IMR-90 (cell line): ENCODE measurements at regions not wholly inside any gene's neighbourhood (a gene's known extent, or its start where the extent isn't known, plus 50 kb on each side); places are given as distances from the start of the nearest gene placed in this dataset.

Experiments
- ATAC-seq: fragments of 200-7000 bp; cut with Tn5 transposase; 2 replicates; pipeline ENCODE4 v1.9.1; 2020; ENCODE audit warnings: low read depth, mild to moderate bottlenecking, moderate library complexity
- BruUV-seq: library from RNA; stranded (reverse); fragments of 400-500 nt; replicated peaks from 2 replicates; lab custom pipeline; 2021; lab: Mats Ljungman, UMichigan
- CTCF ChIA-PET: fragments of 300-600 bp; formaldehyde crosslinking; extraction: SDS; loops from one replicate; lab custom pipeline; 2021; ENCODE audit warnings: antibody characterized with exemption; lab: Yijun Ruan, JAX
- POLR2A ChIA-PET: fragments of 300-600 bp; sonication (Branson Sonifier 250); formaldehyde crosslinking; loops from one replicate; lab custom pipeline; 2022; ENCODE audit warnings: antibody characterized with exemption; ENCODE audit not compliant: unreplicated experiment; lab: Charles Lee
- DNase-seq: peaks from one replicate; pipeline ENCODE4 v3.0.0; 2013
- H2AFZ ChIP-seq: replicated peaks from 2 replicates; pipeline ENCODE3; 2013; ENCODE audit warnings: low read length, mild to moderate bottlenecking; ENCODE audit not compliant: poor library complexity
- H2AK5ac ChIP-seq: 2 replicates; pipeline ENCODE4 v1.6.1; 2013; ENCODE audit warnings: low read depth, low read length, inconsistent platforms
- H2AK9ac ChIP-seq: replicated peaks from 2 replicates; pipeline ENCODE3; 2013; ENCODE audit warnings: mild to moderate bottlenecking, low read depth, low read length, moderate library complexity; ENCODE audit not compliant: poor library complexity
- H2BK120ac ChIP-seq: 2 replicates; pipeline ENCODE4 v1.6.1; 2013; ENCODE audit warnings: low read depth, low read length, inconsistent platforms
- H2BK15ac ChIP-seq: 3 replicates; pipeline ENCODE4 v1.6.1; 2013; ENCODE audit warnings: low read depth, low read length, inconsistent platforms
- H2BK20ac ChIP-seq: 2 replicates; pipeline ENCODE4 v1.6.1; 2013; ENCODE audit warnings: low read depth, mild to moderate bottlenecking, inconsistent platforms, low read length, moderate library complexity
- H2BK5ac ChIP-seq: 2 replicates; pipeline ENCODE4 v1.6.1; 2013; ENCODE audit warnings: mild to moderate bottlenecking, low read depth, low read length, inconsistent platforms; ENCODE audit not compliant: poor library complexity, severe bottlenecking
- H3K14ac ChIP-seq: replicated peaks from 2 replicates; pipeline ENCODE4 v1.6.1; 2013; ENCODE audit warnings: low read depth, low read length, inconsistent platforms
- H3K18ac ChIP-seq: 2 replicates; pipeline ENCODE4 v1.6.1; 2013; ENCODE audit warnings: low read depth, low read length, control low read depth
- H3K23ac ChIP-seq: 2 replicates; pipeline ENCODE4 v1.6.1; 2013; ENCODE audit warnings: low read depth, low read length, inconsistent platforms
- H3K27ac ChIP-seq: 2 replicates; pipeline ENCODE4 v1.5.1; 2013; ENCODE audit warnings: mild to moderate bottlenecking, control low read depth, low read length; ENCODE audit not compliant: insufficient read depth
- H3K27me3 ChIP-seq: 2 replicates; pipeline ENCODE4 v1.6.1; 2013; ENCODE audit warnings: low read length; ENCODE audit not compliant: control insufficient read depth, insufficient read depth
- H3K36me3 ChIP-seq: 2 replicates; pipeline ENCODE4 v1.6.1; 2013; ENCODE audit warnings: low read length, mixed read lengths; ENCODE audit not compliant: control insufficient read depth, insufficient read depth
- H3K4ac ChIP-seq: 2 replicates; pipeline ENCODE4 v1.6.1; 2013; ENCODE audit warnings: low read depth, low read length, inconsistent platforms
- H3K4me1 ChIP-seq: 2 replicates; pipeline ENCODE4 v1.6.1; 2013; ENCODE audit warnings: low read length, mixed read lengths; ENCODE audit not compliant: control insufficient read depth, insufficient read depth
- H3K4me2 ChIP-seq: 2 replicates; pipeline ENCODE4 v1.6.1; 2013; ENCODE audit warnings: low read depth, mild to moderate bottlenecking, control low read depth, low read length, moderate library complexity
- H3K4me3 ChIP-seq: 2 replicates; pipeline ENCODE4 v1.5.1; 2013; ENCODE audit warnings: low read depth, mild to moderate bottlenecking, control low read depth, low read length, moderate library complexity; ENCODE audit not compliant: insufficient read depth
- H3K56ac ChIP-seq: 2 replicates; pipeline ENCODE4 v1.6.1; 2013; ENCODE audit warnings: low read length, inconsistent platforms; ENCODE audit not compliant: insufficient read depth; ENCODE audit errors: extremely low read depth
- H3K79me1 ChIP-seq, 2 experiments: 2 replicates each; pipeline ENCODE4 v1.6.1; 2013; ENCODE audit warnings: low read length in 2 of 2, inconsistent platforms in 1 of 2, low read depth in 1 of 2
- H3K9ac ChIP-seq: 2 replicates; pipeline ENCODE4 v1.6.1; 2013; ENCODE audit warnings: low read depth, low read length, control low read depth
- H3K9me1 ChIP-seq: 2 replicates; pipeline ENCODE4 v1.6.1; 2013; ENCODE audit warnings: low read length, inconsistent platforms; ENCODE audit not compliant: insufficient read depth
- H3K9me3 ChIP-seq: 2 replicates; pipeline ENCODE4 v1.6.1; 2013; ENCODE audit warnings: low read length; ENCODE audit not compliant: control insufficient read depth, insufficient read depth
- H4K20me1 ChIP-seq: 2 replicates; pipeline ENCODE4 v1.6.1; 2013; ENCODE audit warnings: low read length, inconsistent platforms; ENCODE audit not compliant: insufficient read depth
- H4K5ac ChIP-seq: 2 replicates; pipeline ENCODE4 v1.6.1; 2013; ENCODE audit warnings: mild to moderate bottlenecking, low read depth, low read length, control low read depth
- H4K8ac ChIP-seq, 2 experiments: 2 replicates each; pipeline ENCODE4 v1.6.1; 2013; ENCODE audit warnings: low read depth in 2 of 2, low read length in 2 of 2, control low read depth in 1 of 2, inconsistent platforms in 1 of 2
- H4K91ac ChIP-seq: 2 replicates; pipeline ENCODE4 v1.6.1; 2013; ENCODE audit warnings: low read depth, low read length, inconsistent platforms; ENCODE audit not compliant: insufficient read depth
- CHD1 ChIP-seq: IDR thresholded peaks from 2 replicates; pipeline ENCODE4 v1.6.1; 2012; ENCODE audit warnings: low read depth, low read length, improper control_type of control experiment
- dilution Hi-C: fragments of 300-500 bp; cut with HindIII; formaldehyde crosslinking; loops from one replicate; pipeline ENCODE4 v1.14.3; 2018; ENCODE audit warnings: low sequenced_read_pairs; ENCODE audit not compliant: unreplicated experiment
- in situ Hi-C: fragments of 300-500 bp; cut with MboI; formaldehyde crosslinking; loops from 3 replicates; pipeline ENCODE4 v1.14.3; 2019; ENCODE audit warnings: low sequenced_read_pairs, inconsistent platforms, mixed read lengths
- intact Hi-C: fragments of 100-400 bp; cut with micrococcal nuclease; formaldehyde crosslinking; loops from 2 replicates; pipeline ENCODE4 v1.10.0; 2022

- Histone ChIP-seq H3K56ac (no peak overlapping the region), H3K4me1 (no peaks in the 10 kb centered on the region), H3K36me3 (no peaks in the 10 kb centered on the region), H2AK9ac (no peak overlapping the region), H3K23ac (no peak overlapping the region), H3K18ac (no peak overlapping the region), H2AFZ (no peak overlapping the region), H2BK5ac (no peak overlapping the region), H3K4ac (no peak overlapping the region), H4K20me1 (no peaks in the 10 kb centered on the region), H3K9me3 (no peaks in the 10 kb centered on the region), H3K4me2 (no peak overlapping the region), H3K27me3 (no peaks in the 10 kb centered on the region), H3K14ac (no peak overlapping the region), H3K27ac (no peak overlapping the region), H3K79me1 (no peaks in the 10 kb centered on the region), H2AK5ac (no peak overlapping the region), H2BK120ac (no peak overlapping the region), H2BK20ac (no peak overlapping the region), H4K5ac (no peak overlapping the region), H4K8ac (no peak overlapping the region), H3K9me1 (no peaks in the 10 kb centered on the region), H4K91ac (no peak overlapping the region), H3K4me3 (no peak overlapping the region), H3K9ac (no peak overlapping the region), H2BK15ac (no peak overlapping the region)
- BruUV-seq: no TSS peak
- TF ChIP-seq CHD1: no peak
- intact Hi-C loops (no loop called here), dilution Hi-C loops (no loop called here), in situ Hi-C loops (no loop called here)
- ATAC-seq (no peak), DNase-seq (no peak)
- POLR2A ChIA-PET: no interaction called here
- CTCF ChIA-PET: no interaction called here
These were observed 165.8 kb downstream of the BUD13 start for GRCh38 chr11:116607027-116607426.
